Keratinocyte (primary cell): ENCODE measurements at regions not wholly inside any gene's neighbourhood (a gene's known extent, or its start where the extent isn't known, plus 50 kb on each side); places are given as distances from the start of the nearest gene placed in this dataset.

ENCODE experiments used
- DNase-seq: peaks from one replicate; pipeline ENCODE4 v3.0.0-alpha.2; 2011; ENCODE audit warnings: low read depth, missing footprints, low spot score
- FAIRE-seq: peaks from 2 replicates; lab custom pipeline; 2011; peaks lifted over from hg19 to GRCh38; lab: Jason Lieb, UNC
- H2AFZ ChIP-seq: 2 replicates; pipeline ENCODE4 v1.6.0; 2012; ENCODE audit warnings: low read length, control low read depth, inconsistent platforms; ENCODE audit not compliant: control insufficient read depth
- H3K27ac ChIP-seq: 2 replicates; pipeline ENCODE4 v1.5.1; 2011; ENCODE audit warnings: low read length; ENCODE audit not compliant: control insufficient read depth, insufficient read depth
- H3K27me3 ChIP-seq: 3 replicates; pipeline ENCODE4 v1.6.0; 2011; ENCODE audit warnings: low read length; ENCODE audit not compliant: control insufficient read depth, insufficient read depth; ENCODE audit errors: extremely low read depth
- H3K36me3 ChIP-seq, 2 experiments: 2 replicates in 1 of 2; 3 replicates in 1 of 2; pipeline ENCODE4 v1.5.1; 2011; ENCODE audit warnings: low read length in 2 of 2, mild to moderate bottlenecking in 1 of 2; ENCODE audit not compliant: control insufficient read depth in 2 of 2, insufficient read depth in 2 of 2; ENCODE audit errors: extremely low read depth in 1 of 2
- H3K4me1 ChIP-seq: 3 replicates; pipeline ENCODE4 v1.5.1; 2011; ENCODE audit warnings: low read length; ENCODE audit not compliant: control insufficient read depth, insufficient read depth; ENCODE audit errors: extremely low read depth
- H3K4me2 ChIP-seq: 3 replicates; pipeline ENCODE4 v1.6.0; 2011; ENCODE audit warnings: low read depth, low read length; ENCODE audit not compliant: control insufficient read depth, insufficient read depth; ENCODE audit errors: extremely low read depth
- H3K4me3 ChIP-seq, 3 experiments: fragments of 200-600 bp in 1 of 3; sonication (generic) in 1 of 3; 2 replicates in 2 of 3; 3 replicates in 1 of 3; pipeline ENCODE4 v1.5.1; 2011 to 2016; ENCODE audit warnings: low read length in 3 of 3, mild to moderate bottlenecking in 3 of 3, control low read depth in 2 of 3, inconsistent platforms in 1 of 3, low read depth in 1 of 3, mixed read lengths in 1 of 3, mixed run types in 1 of 3, moderate library complexity in 1 of 3; ENCODE audit not compliant: control insufficient read depth in 2 of 3, insufficient read depth in 2 of 3; ENCODE audit errors: extremely low read depth in 1 of 3
- H3K79me2 ChIP-seq: 2 replicates; pipeline ENCODE4 v1.6.0; 2012; ENCODE audit warnings: low read length; ENCODE audit not compliant: control insufficient read depth, insufficient read depth
- H3K9ac ChIP-seq: 3 replicates; pipeline ENCODE4 v1.6.0; 2011; ENCODE audit warnings: low read length; ENCODE audit not compliant: control insufficient read depth, insufficient read depth; ENCODE audit errors: extremely low read depth
- H3K9me1 ChIP-seq: 3 replicates; pipeline ENCODE4 v1.6.0; 2011; ENCODE audit warnings: low read length; ENCODE audit not compliant: control insufficient read depth, insufficient read depth; ENCODE audit errors: extremely low read depth
- H3K9me3 ChIP-seq: 2 replicates; pipeline ENCODE4 v1.5.1; 2012; ENCODE audit warnings: low read depth, low read length; ENCODE audit not compliant: control insufficient read depth
- H4K20me1 ChIP-seq: 3 replicates; pipeline ENCODE4 v1.6.0; 2011; ENCODE audit warnings: low read length; ENCODE audit not compliant: control insufficient read depth, insufficient read depth; ENCODE audit errors: extremely low read depth
- EZH2 ChIP-seq: IDR thresholded peaks from one replicate; pipeline ENCODE4 v1.6.1; 2012; ENCODE audit warnings: inconsistent platforms, mild to moderate bottlenecking, low read length, moderate library complexity
- dilution Hi-C: fragments of 300-500 bp; cut with MboI; formaldehyde crosslinking; loops from one replicate; pipeline ENCODE4 v1.7.0; 2020; ENCODE audit warnings: low sequenced_read_pairs; ENCODE audit not compliant: extremely low pct_ligation_motif_present
- small RNA-seq, 3 experiments: library from RNA; depleted of rRNA; stranded (forward); fragments of <200 nt; gene quantifications; one replicate each; pipeline ENCODE3, GENCODE V24; 2012; ENCODE audit warnings: low read depth in 3 of 3, low replicate concordance in 1 of 3; ENCODE audit not compliant: insufficient read length in 3 of 3
- TF ChIP-seq, protein P1 (sequence below), 3 experiments: IDR thresholded peaks in 1 of 3; conservative IDR thresholded peaks in 1 of 3; optimal IDR thresholded peaks in 1 of 3; 2 replicates in 2 of 3; 3 replicates in 1 of 3; pipeline versions ENCODE3 to v1.5.1; 2011; ENCODE audit warnings: low read length in 3 of 3, mild to moderate bottlenecking in 3 of 3, moderate library complexity in 2 of 3, control low read depth in 1 of 3, inconsistent platforms in 1 of 3; ENCODE audit not compliant: insufficient read depth in 2 of 3; ENCODE audit errors: extremely low read depth in 1 of 3

DNA sequence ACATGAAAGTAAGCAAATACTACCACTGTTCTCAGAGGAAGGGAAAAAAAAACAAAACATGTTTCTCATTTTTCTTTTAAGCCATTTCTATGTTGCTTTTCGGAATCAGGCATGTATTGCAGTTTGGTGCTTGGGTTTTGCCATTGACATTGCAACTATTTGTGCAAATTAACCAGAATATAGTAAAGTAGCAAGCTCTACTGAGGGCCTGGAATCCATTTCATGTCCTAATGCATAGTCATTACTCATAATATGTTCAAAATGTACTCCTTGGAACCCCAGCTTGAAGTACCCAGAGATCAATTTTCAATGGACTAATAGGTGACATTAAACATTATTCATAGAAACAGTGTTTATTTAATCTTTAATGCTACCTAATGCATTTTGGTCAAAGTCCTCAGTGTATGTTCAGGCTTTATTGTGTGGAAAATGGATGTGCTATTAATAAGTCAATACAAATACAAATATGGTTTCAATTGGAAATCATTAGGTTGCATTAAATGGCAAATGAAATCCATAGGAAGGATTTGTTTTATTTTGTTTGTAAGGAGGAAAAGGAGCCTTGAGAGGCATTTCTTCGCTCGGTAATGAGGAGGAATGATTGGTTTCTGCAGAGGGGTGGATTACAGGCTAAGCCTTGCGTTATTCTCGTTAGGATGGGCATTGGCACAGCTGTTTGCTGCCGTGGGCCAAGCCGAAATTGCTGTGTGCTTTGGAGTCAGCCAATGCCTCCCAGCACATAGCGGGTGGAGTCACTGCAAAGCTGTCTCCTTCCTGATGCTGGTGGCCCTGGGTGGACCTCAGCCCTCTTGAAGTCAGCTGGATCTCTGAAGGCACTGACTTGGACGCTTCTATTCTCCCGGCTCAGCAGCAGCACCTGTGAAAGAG lies 56.4 kb downstream of the MYCN start:
- no peaks in the 10 kb centered on the region for H3K4me1 ChIP-seq
- H3K27me3 ChIP-seq, result no peaks in the 10 kb centered on the region
- no peaks in the 10 kb centered on the region for H3K79me2 ChIP-seq
- H4K20me1 ChIP-seq, result no peaks in the 10 kb centered on the region
- dilution Hi-C loops, result no loop called here
- H3K36me3 ChIP-seq, result no peaks in the 10 kb centered on the region
- H3K4me3 ChIP-seq, result no peak overlapping the region
- no peaks in the 10 kb centered on the region for H3K9me1 ChIP-seq
- H3K9me3 ChIP-seq, result no peaks in the 10 kb centered on the region
- no peak overlapping the region for H3K9ac ChIP-seq
- DNase-seq, result no peak
- H3K27ac ChIP-seq, result no peak overlapping the region
- no peak for FAIRE-seq
- H3K4me2 ChIP-seq, result no peak overlapping the region
- TF ChIP-seq, protein P1, sequence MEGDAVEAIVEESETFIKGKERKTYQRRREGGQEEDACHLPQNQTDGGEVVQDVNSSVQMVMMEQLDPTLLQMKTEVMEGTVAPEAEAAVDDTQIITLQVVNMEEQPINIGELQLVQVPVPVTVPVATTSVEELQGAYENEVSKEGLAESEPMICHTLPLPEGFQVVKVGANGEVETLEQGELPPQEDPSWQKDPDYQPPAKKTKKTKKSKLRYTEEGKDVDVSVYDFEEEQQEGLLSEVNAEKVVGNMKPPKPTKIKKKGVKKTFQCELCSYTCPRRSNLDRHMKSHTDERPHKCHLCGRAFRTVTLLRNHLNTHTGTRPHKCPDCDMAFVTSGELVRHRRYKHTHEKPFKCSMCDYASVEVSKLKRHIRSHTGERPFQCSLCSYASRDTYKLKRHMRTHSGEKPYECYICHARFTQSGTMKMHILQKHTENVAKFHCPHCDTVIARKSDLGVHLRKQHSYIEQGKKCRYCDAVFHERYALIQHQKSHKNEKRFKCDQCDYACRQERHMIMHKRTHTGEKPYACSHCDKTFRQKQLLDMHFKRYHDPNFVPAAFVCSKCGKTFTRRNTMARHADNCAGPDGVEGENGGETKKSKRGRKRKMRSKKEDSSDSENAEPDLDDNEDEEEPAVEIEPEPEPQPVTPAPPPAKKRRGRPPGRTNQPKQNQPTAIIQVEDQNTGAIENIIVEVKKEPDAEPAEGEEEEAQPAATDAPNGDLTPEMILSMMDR (optimal IDR thresholded peaks at IDR 0.05 in 1 of 3, IDR thresholded peaks at IDR 0.05 in 1 of 3, conservative IDR thresholded peaks at IDR 0.05 in 1 of 3; ENCODE audit: extremely low read depth in 1 of 3, insufficient read depth in 2 of 3, low read length in 3 of 3), result no peak
- no peak for TF ChIP-seq EZH2
- no peak overlapping the region for H2AFZ ChIP-seq

Small RNA genes in the stretch of these regions (small RNA-seq; reads per million reads assigned to genes)
- gene AC174048.1 (0 reads per million in 3 experiments), gene RF00561 (0 reads per million in 3 experiments)
